T-cell (primary cell): ENCODE measurements at regions not wholly inside any gene's neighbourhood (a gene's known extent, or its start where the extent isn't known, plus 50 kb on each side); places are given as distances from the start of the nearest gene placed in this dataset.
"Not testable (repeated sequence)": the region's sequence is repeated elsewhere in the genome, so short reads cannot be mapped to it uniquely, and the experiment has no call there.

Experiments
- ATAC-seq, 4 experiments: fragments of 200-7000 bp in 3 of 4; fragments of 150-1000 bp in 1 of 4; cut with Tn5 transposase; replicated peaks in 1 of 4; 1 replicate in 3 of 4; 2 replicates in 1 of 4; pipeline ENCODE4 v1.10.0; 2021; ENCODE audit warnings: moderate library complexity in 3 of 4, mild to moderate bottlenecking in 2 of 4, moderate number of reproducible peaks in 1 of 4
- CTCF ChIA-PET, 2 donors: fragments of 300-600 bp; sonication (Branson Sonifier 250); formaldehyde crosslinking; loops; one replicate each; lab custom pipeline; 2022; ENCODE audit warnings: antibody characterized with exemption in 2 of 2; lab: Charles Lee
- POLR2A ChIA-PET, 2 donors: fragments of 300-600 bp; sonication (Branson Sonifier 250); formaldehyde crosslinking; loops; one replicate each; lab custom pipeline; 2022; ENCODE audit warnings: antibody characterized with exemption in 2 of 2; lab: Charles Lee
- DNase-seq, 35 experiments: peaks; one replicate each; pipeline versions ENCODE4 v3.0.0 to v3.0.0-alpha.2; 2013 to 2023
- H3K27ac ChIP-seq: one replicate; pipeline ENCODE4 v1.5.1; 2013; ENCODE audit warnings: low read length
- H3K27me3 ChIP-seq, 2 experiments: replicated peaks in 1 of 2; 1 replicate in 1 of 2; 2 replicates in 1 of 2; pipeline versions ENCODE4 v1.6.1 to v1.7.0; 2013; ENCODE audit warnings: low read length in 1 of 2, mixed read lengths in 1 of 2; ENCODE audit not compliant: control insufficient read depth in 2 of 2, insufficient read depth in 2 of 2; ENCODE audit errors: extremely low read depth in 1 of 2
- H3K36me3 ChIP-seq, 2 donors: 1 replicate in 1 of 2; 2 replicates in 1 of 2; pipeline versions ENCODE4 v1.6.1 to v1.7.0; 2013; ENCODE audit warnings: low read length in 1 of 2; ENCODE audit not compliant: control insufficient read depth in 2 of 2, insufficient read depth in 1 of 2; ENCODE audit errors: extremely low read depth in 1 of 2
- H3K4me1 ChIP-seq, 2 experiments: 1 replicate in 1 of 2; 2 replicates in 1 of 2; pipeline versions ENCODE4 v1.6.1 to v1.7.0; 2013; ENCODE audit warnings: low read length in 2 of 2, mixed read lengths in 1 of 2; ENCODE audit not compliant: insufficient read depth in 2 of 2, control insufficient read depth in 1 of 2; ENCODE audit errors: extremely low read depth in 1 of 2
- H3K4me3 ChIP-seq, 2 donors: 1 replicate in 1 of 2; 2 replicates in 1 of 2; pipeline versions ENCODE4 v1.5.1 to v1.7.0; 2013; ENCODE audit warnings: mild to moderate bottlenecking in 2 of 2, low read length in 1 of 2, moderate library complexity in 1 of 2; ENCODE audit not compliant: control insufficient read depth in 1 of 2; ENCODE audit errors: extremely low read depth in 1 of 2
- H3K9me3 ChIP-seq: 2 replicates; pipeline ENCODE4 v1.7.0; 2013
- H3K27ac Mint-ChIP-seq, 2 donors: one replicate each; pipeline ENCODE4 v1.8.0; 2020 to 2021; ENCODE audit warnings: mild to moderate bottlenecking in 2 of 2, mixed read lengths in 2 of 2
- H3K27me3 Mint-ChIP-seq, 2 donors: one replicate each; pipeline ENCODE4 v1.8.0; 2021 to 2022; ENCODE audit warnings: mixed read lengths in 2 of 2
- H3K36me3 Mint-ChIP-seq: one replicate; pipeline ENCODE4 v1.8.0; 2021; ENCODE audit warnings: mixed read lengths
- H3K4me1 Mint-ChIP-seq, 3 donors: one replicate each; pipeline ENCODE4 v1.8.0; 2020 to 2022; ENCODE audit warnings: mixed read lengths in 3 of 3, mild to moderate bottlenecking in 1 of 3
- H3K4me3 Mint-ChIP-seq, 3 donors: one replicate each; pipeline ENCODE4 v1.8.0; 2020 to 2022; ENCODE audit warnings: mild to moderate bottlenecking in 3 of 3, mixed read lengths in 3 of 3, moderate library complexity in 3 of 3
- H3K9me3 Mint-ChIP-seq, 3 donors: one replicate each; pipeline ENCODE4 v1.8.0; 2020 to 2022; ENCODE audit warnings: mixed read lengths in 3 of 3
- WGBS: methylation state at CpG from one replicate; pipeline ENCODE4 v1.1.5; 2013; ENCODE audit warnings: missing lambda C conversion rate; ENCODE audit not compliant: insufficient coverage; 5-methylcytosine and 5-hydroxymethylcytosine counted together

- H3K4me3 ChIP-seq: no peak overlapping the region
- no peaks in the 10 kb centered on the region for H3K36me3 ChIP-seq
- Mint-ChIP-seq H3K27me3 (peaks cover 2 to 11% of the 10 kb centered on the region in 2 donors), H3K4me1 (no peaks in the 10 kb centered on the region), H3K27ac (no peak overlapping the region), H3K36me3 (no peaks in the 10 kb centered on the region), H3K4me3 (no peak overlapping the region), H3K9me3 (no peaks in the 10 kb centered on the region)
- no peaks in the 10 kb centered on the region for H3K4me1 ChIP-seq
- ChIA-PET CTCF (interaction anchor here in 1 of 2 donors (0.9 kb wide), 1 partner anchor 61 kb away, joined by 5 read pairs; no protein-coding TSS in a partner anchor), POLR2A (no interaction called here)
- 83% methylated on average over 4 of the region's 6 CpGs for WGBS
- H3K9me3 ChIP-seq: no peaks in the 10 kb centered on the region
- ATAC-seq (no peak), DNase-seq (no peak)
- H3K27me3 ChIP-seq: peaks cover 0 to 4% of the 10 kb centered on the region in 2 experiments
- no peak overlapping the region for H3K27ac ChIP-seq
Measured at GRCh38 chr15:38768970-38769369, 204.4 kb upstream of the RASGRP1 start.

GRCh38 chr15:38769492-38769891 is 204.9 kb upstream of the RASGRP1 start:
- Mint-ChIP-seq H3K27me3 (peaks cover 2 to 15% of the 10 kb centered on the region in 2 donors), H3K4me1 (no peaks in the 10 kb centered on the region), H3K4me3 (no peak overlapping the region), H3K27ac (no peak overlapping the region), H3K36me3 (no peaks in the 10 kb centered on the region), H3K9me3 (peaks cover 0 to under 1% (median 0%) of the 10 kb centered on the region in 3 donors)
- Histone ChIP-seq H3K27ac (no peak overlapping the region), H3K27me3 (peaks cover 0 to 4% of the 10 kb centered on the region in 2 experiments), H3K9me3 (no peaks in the 10 kb centered on the region), H3K36me3 (no peaks in the 10 kb centered on the region), H3K4me3 (no peak overlapping the region), H3K4me1 (no peaks in the 10 kb centered on the region)
- ChIA-PET POLR2A (no interaction called here), CTCF (no interaction called here)
- DNase-seq: no peak
- 50% methylated on average over 1 of the region's 2 CpGs for WGBS
- ATAC-seq: no peak

- H3K36me3 Mint-ChIP-seq, H3K9me3 Mint-ChIP-seq, H3K4me1 ChIP-seq, POLR2A ChIA-PET, H3K4me3 Mint-ChIP-seq, CTCF ChIA-PET, DNase-seq, ATAC-seq, H3K4me1 Mint-ChIP-seq, H3K27ac ChIP-seq, H3K27me3 ChIP-seq, H3K36me3 ChIP-seq, H3K4me3 ChIP-seq, H3K27ac Mint-ChIP-seq, H3K9me3 ChIP-seq: not testable (repeated sequence)
- H3K27me3 Mint-ChIP-seq: peaks cover 11 to 31% of the 10 kb centered on the region in 2 donors
- no CpG with 5 or more reads among the region's 2 CpGs for WGBS
Measured at GRCh38 chr15:38774076-38774475, 209.5 kb upstream of the RASGRP1 start.

- H3K4me3 Mint-ChIP-seq: no peak overlapping the region
- ATAC-seq (no peak), DNase-seq (no peak)
- ChIA-PET CTCF (no interaction called here), POLR2A (no interaction called here)
- peaks cover 31% of the 10 kb centered on the region in 2 donors for H3K27me3 Mint-ChIP-seq
- H3K4me1 ChIP-seq: no peaks in the 10 kb centered on the region
- no peak overlapping the region for H3K27ac Mint-ChIP-seq
- no peaks in the 10 kb centered on the region for H3K9me3 Mint-ChIP-seq
- H3K9me3 ChIP-seq: no peaks in the 10 kb centered on the region
- H3K4me3 ChIP-seq: no peak overlapping the region
- no peaks in the 10 kb centered on the region for H3K4me1 Mint-ChIP-seq
- H3K27ac ChIP-seq: no peak overlapping the region
- H3K36me3 ChIP-seq: no peaks in the 10 kb centered on the region
- no peaks in the 10 kb centered on the region for H3K36me3 Mint-ChIP-seq
- H3K27me3 ChIP-seq: peaks cover 0 to 11% of the 10 kb centered on the region in 2 experiments
- WGBS: 92% methylated on average over 2 of the region's 2 CpGs
Measured at GRCh38 chr15:38781196-38781595, 216.6 kb upstream of the RASGRP1 start.

GRCh38 chr15:38782156-38782555 is 217.5 kb upstream of the RASGRP1 start:
- Mint-ChIP-seq H3K4me1 (no peaks in the 10 kb centered on the region), H3K36me3 (no peaks in the 10 kb centered on the region), H3K27ac (no peak overlapping the region), H3K27me3 (peaks cover 23 to 26% of the 10 kb centered on the region in 2 donors), H3K4me3 (no peak overlapping the region), H3K9me3 (no peaks in the 10 kb centered on the region)
- H3K4me3 ChIP-seq: no peak overlapping the region
- no peaks in the 10 kb centered on the region for H3K36me3 ChIP-seq
- H3K4me1 ChIP-seq: no peaks in the 10 kb centered on the region
- ChIA-PET CTCF (no interaction called here), POLR2A (no interaction called here)
- H3K27me3 ChIP-seq: peaks cover 0 to 11% of the 10 kb centered on the region in 2 experiments
- DNase-seq: no peak
- no peaks in the 10 kb centered on the region for H3K9me3 ChIP-seq
- WGBS: no CpG with 5 or more reads among the region's 1 CpG
- no peak overlapping the region for H3K27ac ChIP-seq
- no peak for ATAC-seq

GRCh38 chr15:38788918-38789317 is 224.3 kb upstream of the RASGRP1 start:
- WGBS: 100% methylated on average over 1 of the region's 6 CpGs
- no peaks in the 10 kb centered on the region for H3K9me3 ChIP-seq
- DNase-seq (no peak), ATAC-seq (no peak)
- ChIA-PET CTCF (no interaction called here), POLR2A (no interaction called here)
- Mint-ChIP-seq H3K36me3 (no peaks in the 10 kb centered on the region), H3K27me3 (peaks cover 1 to 4% of the 10 kb centered on the region in 2 donors), H3K27ac (no peak overlapping the region), H3K4me3 (no peak overlapping the region), H3K9me3 (no peaks in the 10 kb centered on the region), H3K4me1 (no peaks in the 10 kb centered on the region)
- no peaks in the 10 kb centered on the region for H3K4me1 ChIP-seq
- no peaks in the 10 kb centered on the region for H3K27me3 ChIP-seq
- H3K27ac ChIP-seq: no peak overlapping the region
- H3K36me3 ChIP-seq: no peaks in the 10 kb centered on the region
- H3K4me3 ChIP-seq: no peak overlapping the region

GRCh38 chr15:38789566-38789965 is 225.0 kb upstream of the RASGRP1 start:
- Mint-ChIP-seq H3K27me3 (peaks cover 3 to 6% of the 10 kb centered on the region in 2 donors), H3K4me3 (no peak overlapping the region), H3K36me3 (no peaks in the 10 kb centered on the region), H3K4me1 (no peaks in the 10 kb centered on the region), H3K27ac (no peak overlapping the region), H3K9me3 (no peaks in the 10 kb centered on the region)
- no peaks in the 10 kb centered on the region for H3K36me3 ChIP-seq
- DNase-seq: no peak
- POLR2A ChIA-PET: no interaction called here
- H3K9me3 ChIP-seq: no peaks in the 10 kb centered on the region
- H3K4me1 ChIP-seq: no peaks in the 10 kb centered on the region
- H3K27me3 ChIP-seq: no peaks in the 10 kb centered on the region
- no CpG with 5 or more reads among the region's 3 CpGs for WGBS
- H3K27ac ChIP-seq: no peak overlapping the region
- H3K4me3 ChIP-seq: no peak overlapping the region
- CTCF ChIA-PET: no interaction called here
- ATAC-seq: no peak
